HuH-7 (cell line): ENCODE measurements at regions not wholly inside any gene's neighbourhood (a gene's known extent, or its start where the extent isn't known, plus 50 kb on each side); places are given as distances from the start of the nearest gene placed in this dataset.

Source experiments
- DNase-seq: peaks from one replicate; pipeline ENCODE4 v3.0.0; 2011; ENCODE audit warnings: low spot score

DNA sequence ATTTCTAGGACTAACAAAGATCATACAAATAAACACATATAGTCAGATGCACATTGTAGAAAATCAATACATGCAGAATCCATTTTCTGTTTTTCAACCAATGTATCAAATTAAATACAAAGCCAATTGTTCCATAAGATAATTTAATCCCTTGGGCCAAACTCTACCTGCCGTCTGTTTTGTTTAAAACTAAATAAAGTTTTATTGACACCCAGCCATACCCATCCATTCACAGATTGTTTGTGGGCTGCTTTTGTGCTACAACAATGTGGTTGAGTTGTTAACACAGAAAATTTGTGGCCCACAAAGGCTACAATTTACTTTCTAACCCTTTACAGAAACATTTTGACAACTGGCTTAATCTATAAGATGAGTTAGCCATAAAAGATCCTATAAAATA is 484.0 kb upstream of the ID2 start:
- DNase-seq: no peak

DNA sequence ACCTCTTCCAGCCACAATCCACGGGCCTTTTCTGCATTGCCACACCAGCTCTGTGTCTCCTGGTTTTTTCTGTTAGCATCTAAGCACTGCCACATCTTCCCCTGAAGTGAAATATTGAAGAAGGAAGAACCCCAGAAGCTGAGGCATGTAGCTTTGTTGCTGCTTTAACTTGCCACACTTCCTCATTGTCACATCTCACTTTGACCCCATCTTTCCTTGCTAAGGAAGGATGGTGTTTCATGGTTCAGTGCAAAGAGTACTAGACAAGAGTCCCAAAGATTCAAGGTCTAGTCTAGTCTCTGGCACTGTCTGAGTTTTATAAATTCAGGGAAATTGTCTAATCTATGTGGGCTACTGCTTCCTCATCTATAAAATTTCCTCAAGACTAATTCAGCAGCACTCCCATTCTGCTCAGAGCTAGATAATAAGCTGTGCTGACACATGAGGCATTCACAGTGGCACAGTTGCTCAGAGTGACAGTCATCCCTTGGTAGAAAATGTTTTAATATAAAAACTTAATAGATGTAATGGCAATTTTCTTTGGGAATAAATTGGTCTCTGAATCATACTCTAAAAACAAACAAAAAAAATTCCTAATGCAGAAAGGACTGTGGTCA is 483.0 kb upstream of the ID2 start:
- DNase-seq: no peak

DNA sequence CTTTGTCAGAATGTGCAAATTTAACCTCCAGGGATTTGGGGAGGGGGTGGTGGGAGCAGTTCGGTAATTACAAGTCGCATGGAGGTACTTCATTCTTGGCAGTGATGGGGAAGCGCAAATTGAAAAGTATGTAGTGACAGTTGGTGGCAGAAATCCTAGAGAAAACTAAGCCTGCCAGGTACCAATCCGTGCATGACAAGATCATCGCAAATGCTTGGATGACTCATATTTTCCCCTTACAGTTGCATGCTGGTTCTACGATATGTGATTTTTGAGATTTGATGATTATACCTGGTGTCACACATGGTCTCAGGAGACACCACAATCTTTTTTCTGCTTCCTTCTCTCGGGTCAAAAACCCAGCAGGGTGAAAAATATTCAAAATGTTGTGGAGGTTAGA is 479.7 kb upstream of the ID2 start:
- DNase-seq: no peak

DNA sequence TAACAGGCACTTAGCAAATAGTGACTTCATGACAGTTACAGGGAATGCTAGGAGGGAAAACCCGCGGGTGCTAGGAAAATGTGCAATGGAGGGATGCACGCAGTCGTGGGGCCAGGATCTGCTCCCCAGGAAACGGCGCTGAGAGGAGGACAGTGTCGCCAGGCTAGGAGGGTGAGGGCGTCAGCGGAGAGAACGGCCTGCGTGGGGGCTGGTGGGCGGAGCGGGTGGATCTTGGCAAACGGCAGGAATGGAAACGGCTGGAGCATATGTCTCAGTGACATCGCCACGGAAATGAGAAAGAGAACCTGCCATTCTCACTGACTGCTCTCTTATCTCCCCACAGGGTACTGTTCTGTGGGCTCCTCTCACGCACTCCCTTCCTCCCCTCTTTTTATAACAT is 478.5 kb upstream of the ID2 start:
- DNase-seq: no peak

DNA sequence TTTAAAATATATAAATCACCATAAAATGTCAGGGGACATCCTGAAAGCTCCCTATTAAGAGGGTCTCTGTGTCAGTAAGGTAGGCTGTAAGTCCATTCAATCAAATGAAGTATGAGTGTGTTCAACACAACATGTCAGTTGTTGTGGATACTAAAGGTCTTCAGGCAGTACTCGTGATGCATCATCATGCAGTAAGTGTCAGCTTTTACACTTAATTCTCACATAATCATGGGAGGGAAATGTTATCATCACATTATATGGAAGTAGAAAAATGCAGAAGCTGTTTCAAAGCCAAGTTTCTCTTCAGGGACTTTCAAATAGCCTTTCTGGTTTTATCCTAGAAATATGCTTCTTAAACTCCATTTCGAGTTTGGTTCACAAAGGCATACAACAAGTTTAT is 477.1 kb upstream of the ID2 start:
- no peak for DNase-seq

DNA sequence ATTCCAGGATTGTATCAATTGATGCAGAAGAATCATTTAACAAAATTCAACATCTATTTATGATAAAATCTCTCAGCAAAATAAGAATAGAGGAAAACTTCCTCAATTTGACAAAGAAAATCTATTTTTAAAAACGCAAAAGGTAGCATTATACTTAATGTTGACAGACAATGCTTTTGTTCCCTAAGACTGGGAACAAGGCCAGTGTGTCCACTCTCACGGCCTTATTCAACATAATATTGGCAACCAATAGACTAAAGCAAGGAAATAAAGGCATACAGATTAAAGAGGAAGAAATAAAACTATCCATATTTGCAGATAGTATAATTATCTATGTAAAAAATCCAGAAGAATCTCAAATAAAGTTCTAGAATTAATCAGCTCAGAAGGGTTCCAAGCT is 472.4 kb upstream of the ID2 start:
- no peak for DNase-seq

DNA sequence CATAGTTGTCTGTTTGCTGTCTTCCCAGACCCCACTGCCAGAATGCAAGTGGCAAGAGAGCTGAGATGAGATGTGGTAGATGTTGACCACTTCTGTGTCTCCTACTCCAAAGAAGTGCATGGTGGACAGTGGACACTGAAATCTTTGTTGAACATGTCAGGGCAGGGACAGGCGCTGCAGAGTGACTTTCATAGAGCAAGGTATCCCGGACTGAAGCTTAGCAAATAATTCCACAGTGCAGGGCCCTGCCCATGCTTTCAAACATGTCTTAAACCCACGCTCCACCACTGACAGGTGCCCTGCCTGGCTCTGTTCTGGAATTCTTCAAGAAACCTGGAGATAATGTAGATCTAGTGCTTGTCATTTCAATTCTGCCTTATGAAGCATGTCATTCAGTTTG is 470.5 kb upstream of the ID2 start:
- no peak for DNase-seq

DNA sequence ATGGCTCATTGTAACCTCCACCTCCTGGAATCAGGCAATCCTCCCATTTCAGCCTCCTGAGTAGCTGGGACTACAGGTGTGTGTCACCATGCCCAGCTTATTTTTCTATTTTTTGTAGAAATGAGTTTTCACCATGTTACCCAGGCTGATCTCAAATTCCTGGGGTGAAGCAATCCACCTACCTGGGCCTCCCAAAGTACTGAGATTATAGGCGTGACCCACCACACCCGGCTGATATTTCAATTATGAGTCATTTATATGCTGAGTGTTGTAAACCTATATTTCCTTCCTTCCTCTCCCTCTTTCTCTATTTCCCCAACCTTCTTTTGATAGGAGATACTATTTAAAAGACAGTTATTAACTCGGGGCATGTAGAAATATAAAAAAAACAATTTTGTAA is 469.6 kb upstream of the ID2 start:
- no peak for DNase-seq

DNA sequence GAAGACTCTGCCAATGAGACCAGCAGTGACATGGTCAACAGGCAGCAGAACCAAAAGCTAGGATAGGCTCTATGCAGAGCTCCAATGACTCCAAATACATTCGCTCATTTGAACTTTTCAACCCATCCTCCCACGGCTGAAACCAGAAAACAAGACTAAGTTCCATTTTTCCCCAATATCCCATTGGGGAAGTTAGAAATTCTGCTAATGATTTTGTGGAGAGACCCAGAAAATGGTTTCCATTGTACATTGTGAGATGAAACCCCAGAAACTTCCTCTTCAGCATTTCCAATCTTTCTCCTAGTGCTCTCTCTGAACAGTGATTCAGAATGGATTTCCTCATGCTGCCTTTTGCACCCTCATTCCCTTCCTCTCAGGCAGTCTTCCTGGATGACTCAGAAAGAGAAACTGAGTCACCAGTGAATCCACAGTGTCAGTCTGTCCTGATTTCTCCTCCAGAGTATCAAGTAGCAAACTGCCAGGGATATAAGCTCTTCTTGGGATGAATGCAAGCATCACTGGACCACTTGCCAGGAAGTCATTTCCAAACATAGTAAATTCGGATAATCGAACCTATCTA is 467.7 kb upstream of the ID2 start:
- DNase-seq: no peak

DNA sequence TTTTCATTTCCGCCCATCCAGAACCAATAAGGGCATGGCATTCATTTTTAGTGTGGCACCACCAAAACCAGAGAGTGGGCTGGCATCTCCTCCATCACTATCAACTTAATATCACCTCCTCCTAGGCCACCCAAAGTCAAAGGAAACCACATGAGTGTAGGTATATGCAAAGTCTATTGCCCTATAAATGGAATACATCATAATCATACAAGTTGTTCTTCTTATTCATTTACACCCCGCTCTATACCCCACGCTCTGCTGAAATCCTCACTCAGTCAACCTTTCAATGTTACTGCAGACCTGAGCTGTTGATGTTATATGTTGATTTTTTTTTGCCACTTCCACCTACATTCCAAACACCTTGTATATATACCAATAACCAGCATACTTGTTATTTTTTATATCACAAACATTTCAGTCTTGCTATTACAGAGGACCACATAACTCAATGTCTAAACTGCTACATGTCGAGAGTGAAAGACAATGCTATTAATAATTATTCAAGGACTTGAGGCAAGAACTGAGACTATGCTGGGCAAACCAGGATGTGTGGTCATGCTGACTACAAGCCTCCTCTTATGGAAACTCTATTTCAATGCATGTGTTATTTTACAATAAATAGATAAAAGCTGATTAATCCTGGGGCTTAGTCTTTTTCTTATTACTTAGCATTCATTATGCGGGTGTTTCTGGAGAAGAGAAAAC is 466.5 kb upstream of the ID2 start:
- DNase-seq: no peak

DNA sequence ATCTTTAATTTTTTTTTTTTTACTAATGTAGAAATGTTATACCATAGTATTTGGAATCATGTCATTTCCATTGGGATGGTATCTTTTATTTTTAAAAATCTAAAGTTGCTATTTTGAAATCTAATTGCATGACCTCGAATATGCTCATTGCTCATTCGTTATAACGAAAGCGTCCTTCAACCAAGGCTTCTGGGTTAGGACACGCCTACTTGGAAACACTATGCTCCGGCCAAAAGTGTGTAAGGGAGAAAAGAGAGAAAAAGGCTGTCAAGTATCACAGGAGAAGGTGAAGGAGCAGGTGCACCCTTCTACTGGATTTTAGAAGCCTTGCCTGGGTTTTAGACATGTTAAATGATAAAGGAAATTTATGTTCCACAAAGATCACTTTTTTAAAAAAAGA is 465.9 kb upstream of the ID2 start:
- no peak for DNase-seq

DNA sequence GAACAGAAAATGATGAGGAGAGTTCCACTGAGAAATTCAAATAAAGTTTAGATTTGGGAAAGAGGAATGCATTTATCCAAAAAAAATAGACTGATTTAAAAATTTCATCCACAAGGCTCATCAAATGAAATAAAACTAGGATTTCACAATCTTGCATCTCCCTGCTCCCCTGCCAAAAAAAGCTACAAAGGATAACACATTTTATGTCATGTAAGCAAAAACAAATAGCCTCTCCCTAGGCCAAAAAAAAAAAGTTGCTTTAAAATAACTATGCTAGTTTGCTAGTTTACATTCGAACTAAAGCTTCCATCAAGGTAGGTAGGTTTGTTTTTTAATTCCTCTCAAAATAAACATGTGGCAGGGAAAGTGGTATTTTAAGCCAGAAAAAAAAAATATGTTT is 465.5 kb upstream of the ID2 start:
- no peak for DNase-seq

DNA sequence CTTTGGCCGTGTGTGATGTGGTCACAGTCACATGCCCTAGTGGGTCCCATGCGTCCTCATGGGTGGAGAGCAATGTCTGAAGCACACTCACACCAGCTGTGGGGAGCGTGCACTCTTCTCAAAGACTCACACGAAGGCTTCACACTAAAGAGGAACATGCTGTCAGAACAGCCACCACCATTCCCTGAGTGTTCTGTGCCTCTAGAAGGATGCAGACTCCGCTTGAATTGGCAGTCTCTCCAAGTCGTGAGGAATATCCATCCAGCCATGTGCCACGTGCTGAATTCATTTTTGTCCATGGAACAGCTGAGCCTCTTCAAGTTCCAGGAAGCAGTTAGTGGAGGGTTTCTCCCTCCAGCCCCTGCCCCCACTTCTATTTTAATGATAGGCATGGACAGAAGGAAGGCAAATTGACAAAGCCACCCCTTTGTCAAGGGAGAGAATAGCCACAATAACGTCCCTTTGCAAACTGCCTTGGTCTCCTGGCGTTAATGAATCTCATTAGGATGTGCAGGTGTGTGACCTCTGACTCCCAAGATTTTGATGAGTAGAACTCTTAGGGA is 464.3 kb upstream of the ID2 start:
- DNase-seq: no peak

DNA sequence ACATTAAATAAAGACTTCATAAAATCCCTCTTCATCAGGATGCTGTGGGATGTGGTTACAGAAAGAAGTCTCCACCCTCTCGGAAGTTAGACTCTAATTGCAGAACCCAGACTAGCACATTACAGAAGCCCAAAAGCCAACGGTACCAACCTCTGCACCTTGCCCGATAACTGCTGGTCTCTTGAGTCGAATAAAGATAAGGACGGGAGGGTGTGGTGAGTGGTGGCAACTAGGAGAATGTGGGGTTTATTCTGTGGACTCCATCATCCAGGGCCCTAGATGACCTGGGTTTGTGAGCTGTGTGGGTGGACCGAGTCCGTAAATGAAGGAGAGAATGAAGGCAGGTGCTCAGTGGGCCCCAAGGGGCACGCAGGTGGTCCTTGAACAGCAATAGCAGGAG is 462.8 kb upstream of the ID2 start:
- no peak for DNase-seq

DNA sequence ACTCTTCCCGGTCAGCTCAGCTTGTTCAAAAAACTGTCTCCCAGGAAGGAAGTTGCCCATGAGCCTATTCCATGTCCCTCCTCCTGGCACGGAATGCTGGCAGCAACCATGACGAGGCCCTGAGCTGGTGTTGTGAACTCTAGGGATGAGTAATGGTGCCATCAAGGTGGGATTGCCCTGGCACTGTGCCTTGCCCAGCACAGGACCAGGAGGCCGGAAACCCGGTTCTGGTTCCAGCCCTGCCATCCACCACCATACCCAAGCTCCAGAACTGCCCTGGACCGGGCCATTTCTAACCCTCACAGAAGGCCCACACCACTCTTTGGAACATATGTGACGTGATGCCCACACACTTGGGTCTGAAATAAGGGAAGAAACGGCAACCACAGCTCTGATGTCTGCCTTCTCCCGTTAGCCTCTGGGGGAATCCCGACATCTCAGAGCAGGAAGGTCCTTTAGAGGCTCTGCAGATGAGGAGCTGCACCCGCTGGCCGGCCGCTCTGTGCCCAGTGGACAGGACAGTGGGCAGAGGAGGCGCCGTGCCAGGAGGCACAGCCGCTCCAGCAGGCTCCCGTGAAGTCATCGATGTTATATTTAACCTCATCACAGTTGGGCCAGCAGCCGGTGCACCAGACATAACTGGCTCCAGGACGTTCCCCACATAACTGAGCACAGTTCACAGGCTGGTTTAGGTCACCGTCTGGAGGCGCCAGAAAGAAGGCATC is 462.1 kb upstream of the ID2 start:
- DNase-seq: no peak

DNA sequence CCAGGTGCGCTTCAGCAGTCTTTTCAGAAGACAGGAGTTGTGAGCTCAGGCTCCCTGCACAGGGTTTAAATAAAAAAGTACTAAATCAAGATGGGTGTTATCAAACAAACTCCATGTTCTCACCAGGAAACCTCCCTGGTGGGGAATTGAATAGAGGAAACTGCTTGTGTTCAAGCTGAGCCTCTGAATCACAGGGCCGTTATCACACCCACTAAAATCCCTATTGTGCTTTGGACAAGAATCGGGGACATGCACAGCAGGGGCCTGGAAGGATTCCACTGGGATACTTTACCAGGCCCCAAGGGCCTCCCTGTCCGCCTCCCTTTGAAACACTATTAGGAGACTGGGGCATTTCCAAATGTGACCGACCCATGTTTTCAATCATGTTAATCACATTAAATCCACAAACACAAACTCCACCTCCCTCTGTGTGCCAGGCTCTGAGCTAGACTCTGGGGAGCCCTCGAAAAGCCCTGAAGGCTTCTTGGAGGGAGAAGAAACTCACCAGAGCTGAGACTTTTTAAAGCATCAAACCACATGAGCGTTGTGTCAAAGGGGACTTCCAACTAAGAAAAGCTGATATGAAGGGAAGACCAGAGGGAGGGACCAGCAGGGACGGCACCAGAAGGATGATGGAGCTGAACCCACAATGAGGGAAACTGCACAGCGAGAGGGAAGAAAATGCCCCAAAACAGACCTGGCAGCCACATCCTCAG is 458.7 kb upstream of the ID2 start:
- no peak for DNase-seq

DNA sequence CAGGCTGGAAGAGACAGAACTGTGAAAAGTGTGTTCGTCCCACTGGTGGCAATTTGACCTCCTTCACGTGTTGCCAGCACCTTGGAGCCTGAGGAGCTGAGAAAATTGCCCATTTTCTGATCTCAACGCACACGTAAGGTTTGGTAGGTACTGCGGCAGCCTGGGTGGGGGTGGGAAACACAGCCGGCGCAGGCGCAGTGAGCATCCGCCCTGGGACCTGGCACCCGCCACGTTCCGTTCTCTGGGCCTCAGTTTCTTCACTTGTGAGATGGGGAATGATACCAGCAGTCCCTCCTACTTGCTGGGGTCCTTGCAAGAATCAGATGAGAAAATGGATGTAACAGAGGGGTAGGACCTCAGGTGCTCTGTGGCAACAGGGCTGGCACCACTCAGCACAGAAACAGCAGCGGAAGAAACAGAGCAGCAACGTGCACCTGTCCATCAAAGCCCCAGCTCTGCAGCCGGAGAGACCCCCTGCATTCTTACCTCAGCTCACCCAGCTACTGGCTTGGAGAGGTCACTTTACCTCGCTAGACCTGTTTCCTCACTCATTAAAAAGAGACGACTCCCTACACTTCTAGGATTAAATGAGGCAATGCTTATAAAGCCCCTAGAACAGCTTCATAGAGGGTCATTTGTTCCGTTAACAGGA is 458.0 kb upstream of the ID2 start:
- DNase-seq: no peak

DNA sequence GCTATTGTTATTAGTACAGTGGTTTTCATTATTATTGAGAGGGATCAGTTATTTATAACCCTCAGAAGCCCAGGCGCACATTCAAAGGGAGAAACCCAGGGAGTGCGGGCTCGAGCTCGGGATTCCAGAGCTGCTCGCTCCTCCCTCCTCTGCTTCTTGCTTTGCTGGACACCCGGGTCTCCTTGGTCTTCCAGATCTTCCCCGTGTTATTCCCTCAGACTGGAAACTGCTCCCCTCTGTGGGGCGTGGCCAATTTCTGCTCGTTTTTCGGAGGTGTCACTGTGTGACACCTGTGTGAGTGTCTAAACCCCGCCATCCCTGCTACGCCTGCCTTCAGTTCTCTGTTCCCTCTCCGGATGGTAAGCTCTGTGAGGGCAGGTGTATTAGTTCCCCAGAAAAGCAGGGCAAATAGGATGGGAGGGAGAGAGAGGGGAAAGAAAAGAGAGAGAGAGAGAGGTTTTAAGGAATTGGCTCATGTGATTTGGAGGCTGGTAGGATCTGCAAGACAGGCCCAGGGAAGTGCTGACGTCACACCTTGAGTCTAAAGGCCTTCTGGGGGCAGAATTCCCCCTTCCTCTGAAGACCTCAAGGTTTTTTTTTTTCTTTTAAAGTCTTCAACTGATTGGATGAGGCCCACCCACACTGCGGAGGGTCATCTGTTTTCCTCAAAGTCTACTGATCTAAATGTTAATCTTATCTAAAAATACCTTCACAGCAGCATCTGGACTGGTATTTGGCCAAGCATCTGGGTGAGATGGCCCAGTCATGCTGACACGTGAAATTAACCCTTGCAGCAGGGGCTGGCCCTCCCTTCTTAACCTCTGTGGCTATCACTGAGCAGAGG is 457.3 kb upstream of the ID2 start:
- no peak for DNase-seq

DNA sequence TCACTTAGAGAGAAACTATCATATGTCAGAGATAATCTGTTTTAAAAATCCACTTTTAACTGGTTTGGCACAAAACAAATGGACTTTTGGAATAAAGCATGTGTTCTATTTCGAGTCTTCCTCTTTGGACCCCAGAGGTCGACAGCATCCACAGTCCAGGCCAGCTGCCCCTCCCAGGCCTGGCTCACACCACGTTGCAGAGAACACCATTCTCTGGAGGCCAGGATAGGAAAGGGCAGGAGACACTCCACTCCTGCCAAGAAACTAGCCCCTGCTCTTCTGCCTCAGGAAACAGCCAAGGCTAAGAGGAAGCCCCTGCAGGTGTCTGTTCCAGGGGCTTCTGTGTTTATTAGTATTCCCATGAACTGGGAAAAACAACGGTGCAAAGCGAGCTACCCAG is 456.6 kb upstream of the ID2 start:
- no peak for DNase-seq

DNA sequence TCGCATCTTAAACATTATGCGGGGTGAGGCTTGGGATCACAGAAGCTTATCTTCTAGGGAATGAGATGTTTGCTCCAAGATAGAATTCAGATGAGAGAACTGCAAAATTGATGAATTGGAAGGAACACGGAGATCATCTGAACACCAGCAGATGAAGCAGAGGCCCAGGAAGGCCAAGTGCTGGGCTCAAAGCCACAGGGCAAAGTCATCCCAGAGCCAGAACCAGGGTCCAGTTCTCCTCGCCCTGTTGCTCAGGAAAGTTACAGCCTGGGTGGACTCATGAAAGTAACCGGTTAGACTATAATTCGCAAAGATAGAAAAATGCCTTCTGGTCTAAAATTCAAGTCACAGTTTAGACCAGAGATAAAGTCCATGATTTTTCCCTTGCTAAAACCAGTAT is 456.1 kb upstream of the ID2 start:
- no peak for DNase-seq

DNA sequence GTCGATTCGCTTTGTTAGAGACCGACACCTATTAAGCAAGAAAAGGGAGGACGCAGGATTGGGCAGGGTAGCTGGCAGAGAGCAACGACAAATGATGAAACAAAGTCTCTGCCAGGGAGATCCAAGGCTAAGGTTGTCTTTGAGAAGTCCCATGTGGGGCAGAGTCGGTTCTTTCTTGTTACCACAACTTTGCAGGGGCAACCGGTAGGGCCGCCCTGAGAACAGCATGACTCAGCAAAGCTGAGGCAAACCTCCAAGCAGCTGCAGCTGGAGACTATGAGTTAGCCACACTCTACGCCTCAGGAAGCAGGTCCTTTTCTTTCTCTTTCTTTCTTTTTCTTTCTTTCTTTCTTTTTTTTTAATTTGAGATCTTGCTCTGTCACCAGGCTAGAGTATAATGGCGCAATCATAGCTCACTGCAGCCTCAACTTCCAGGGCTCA is 452.3 kb upstream of the ID2 start:
- DNase-seq: no peak
